Skeletal muscle satellite cell (primary cell): ENCODE measurements at regions not wholly inside any gene's neighbourhood (a gene's known extent, or its start where the extent isn't known, plus 50 kb on each side); places are given as distances from the start of the nearest gene placed in this dataset.
"Not testable (repeated sequence)": the region's sequence is repeated elsewhere in the genome, so short reads cannot be mapped to it uniquely, and the experiment has no call there.

Source experiments
- H3K27me3 ChIP-seq: 2 replicates; pipeline ENCODE4 v1.7.0; 2013; ENCODE audit warnings: low read length; ENCODE audit not compliant: control insufficient read depth, insufficient read depth
- H3K36me3 ChIP-seq: 2 replicates; pipeline ENCODE4 v1.7.0; 2013; ENCODE audit warnings: mild to moderate bottlenecking, control low read depth, low read length; ENCODE audit not compliant: insufficient read depth
- H3K4me1 ChIP-seq: 2 replicates; pipeline ENCODE4 v1.7.0; 2013; ENCODE audit warnings: low read length; ENCODE audit not compliant: control insufficient read depth, insufficient read depth
- H3K4me2 ChIP-seq: 2 replicates; pipeline ENCODE4 v1.7.0; 2013; ENCODE audit warnings: mild to moderate bottlenecking, low read length
- H3K4me3 ChIP-seq: 2 replicates; pipeline ENCODE4 v1.7.0; 2013; ENCODE audit warnings: low read length
- H3K9ac ChIP-seq: 2 replicates; pipeline ENCODE4 v1.7.0; 2013; ENCODE audit warnings: mild to moderate bottlenecking, low read depth, low read length, moderate library complexity
- H3K9me3 ChIP-seq: replicated peaks from 2 replicates; pipeline ENCODE4 v1.7.0; 2013; ENCODE audit warnings: mild to moderate bottlenecking, control low read depth, low read length

DNA sequence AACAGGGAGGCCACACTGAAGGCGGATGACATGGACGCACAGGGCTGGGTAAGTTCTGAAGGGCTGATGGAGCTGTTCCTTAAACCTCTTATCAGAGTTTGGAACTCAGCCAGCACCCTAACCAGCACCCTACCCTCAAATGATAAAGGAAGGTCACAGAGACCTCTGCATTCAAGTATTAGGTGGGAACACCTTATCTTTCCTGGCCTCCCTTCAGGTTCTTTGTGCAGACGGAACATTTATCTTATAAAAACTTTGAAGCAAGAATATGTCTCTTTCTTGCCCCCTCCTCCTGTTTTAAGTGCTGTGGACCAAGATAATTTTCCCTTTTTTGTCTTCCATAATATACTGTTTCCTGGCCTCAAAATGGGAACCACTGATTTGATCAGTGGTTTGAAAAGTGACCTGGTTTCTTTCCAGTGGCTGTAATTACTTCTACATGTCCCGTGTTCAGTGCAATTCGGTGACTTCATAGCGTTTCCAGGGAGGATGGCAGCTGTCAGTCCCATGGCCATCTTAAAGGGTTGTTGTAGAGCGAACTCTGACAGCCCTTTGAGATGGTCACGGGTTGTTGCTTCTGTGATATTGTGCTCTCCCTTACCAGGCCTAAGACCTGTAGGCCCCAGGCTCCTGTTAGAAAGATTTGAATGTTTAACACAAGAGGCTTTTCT is 213.2 kb upstream of the MYLIP start:
- Histone ChIP-seq H3K4me1 (no peaks in the 10 kb centered on the region), H3K4me2 (no peak overlapping the region), H3K4me3 (no peak overlapping the region), H3K27me3 (no peaks in the 10 kb centered on the region), H3K36me3 (no peaks in the 10 kb centered on the region), H3K9ac (no peak overlapping the region), H3K9me3 (no peaks in the 10 kb centered on the region)

GRCh38 chr6:15914553-15914952 is 214.3 kb upstream of the MYLIP start:
- H3K4me3 ChIP-seq, result no peak overlapping the region
- no peak overlapping the region for H3K9ac ChIP-seq
- no peaks in the 10 kb centered on the region for H3K36me3 ChIP-seq
- no peak overlapping the region for H3K4me2 ChIP-seq
- H3K27me3 ChIP-seq, result no peaks in the 10 kb centered on the region
- no peaks in the 10 kb centered on the region for H3K9me3 ChIP-seq
- H3K4me1 ChIP-seq, result no peaks in the 10 kb centered on the region

DNA sequence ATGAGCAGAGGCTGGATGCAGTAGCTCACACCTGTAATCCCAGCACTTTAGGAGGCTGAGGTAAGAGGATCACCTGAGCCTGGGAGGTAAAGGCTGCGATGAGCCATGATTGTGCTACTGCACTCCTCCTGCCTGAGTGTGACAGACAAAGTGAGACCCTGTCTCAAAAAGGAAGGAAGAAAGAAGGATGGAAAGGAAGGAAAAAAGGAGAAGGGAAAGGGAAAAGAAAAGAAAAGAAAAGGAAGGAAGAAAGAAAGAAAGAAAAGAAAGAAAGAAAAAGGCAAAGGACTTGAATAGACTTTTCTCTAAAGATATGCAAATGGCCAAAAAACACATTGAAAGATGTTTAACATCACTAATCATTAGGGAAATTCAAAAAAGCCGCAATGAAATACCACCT is 215.3 kb upstream of the MYLIP start:
- Histone ChIP-seq H3K4me3 (no peak overlapping the region), H3K9me3 (no peaks in the 10 kb centered on the region), H3K9ac (no peak overlapping the region), H3K36me3 (no peaks in the 10 kb centered on the region), H3K4me2 (no peak overlapping the region), H3K4me1 (no peaks in the 10 kb centered on the region), H3K27me3 (no peaks in the 10 kb centered on the region)

DNA sequence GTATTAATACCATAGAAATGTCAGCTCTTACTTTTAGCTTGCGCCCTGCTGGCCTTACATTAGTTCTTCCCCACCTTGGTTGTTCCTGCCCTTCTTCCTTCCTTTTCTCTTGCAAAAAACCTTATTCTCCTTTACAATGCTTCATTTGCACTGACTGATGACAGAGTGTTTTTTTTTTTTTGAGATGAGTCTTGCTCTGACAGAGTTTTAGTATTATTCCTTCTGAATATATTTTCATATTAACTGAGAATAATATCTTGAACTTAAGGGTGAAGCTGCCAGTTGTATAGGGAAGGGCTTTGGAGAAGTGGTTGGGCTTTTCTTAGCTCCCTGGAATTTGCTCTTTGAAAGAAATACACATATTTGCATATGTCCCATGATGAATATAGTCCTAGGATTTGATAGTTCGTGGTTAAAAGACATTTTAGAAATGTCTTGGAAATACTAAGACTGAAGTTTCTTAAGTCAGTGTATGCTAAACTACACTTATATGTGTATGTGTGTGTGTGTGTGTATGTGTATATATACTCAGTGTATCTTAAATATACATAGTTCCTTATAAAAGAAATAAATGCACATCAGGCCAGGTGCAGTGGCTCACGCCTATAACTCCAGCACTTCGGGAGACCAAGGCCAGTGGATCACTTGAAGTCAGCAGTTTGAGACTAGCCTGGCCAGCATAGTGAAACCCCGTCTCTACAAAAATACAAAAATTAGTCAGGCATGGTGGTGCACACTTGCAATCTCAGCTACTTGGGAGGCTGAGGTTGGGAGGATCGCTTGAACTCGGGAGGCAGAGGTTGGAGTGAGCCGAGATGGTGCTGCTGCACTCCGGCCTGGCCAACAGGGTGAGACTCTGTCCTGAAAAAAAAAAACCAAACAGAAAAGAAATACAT is 216.1 kb upstream of the MYLIP start:
- Histone ChIP-seq H3K27me3 (no peaks in the 10 kb centered on the region), H3K4me3 (no peak overlapping the region), H3K9ac (no peak overlapping the region), H3K9me3 (no peaks in the 10 kb centered on the region), H3K4me1 (no peaks in the 10 kb centered on the region), H3K36me3 (no peaks in the 10 kb centered on the region), H3K4me2 (no peak overlapping the region)

DNA sequence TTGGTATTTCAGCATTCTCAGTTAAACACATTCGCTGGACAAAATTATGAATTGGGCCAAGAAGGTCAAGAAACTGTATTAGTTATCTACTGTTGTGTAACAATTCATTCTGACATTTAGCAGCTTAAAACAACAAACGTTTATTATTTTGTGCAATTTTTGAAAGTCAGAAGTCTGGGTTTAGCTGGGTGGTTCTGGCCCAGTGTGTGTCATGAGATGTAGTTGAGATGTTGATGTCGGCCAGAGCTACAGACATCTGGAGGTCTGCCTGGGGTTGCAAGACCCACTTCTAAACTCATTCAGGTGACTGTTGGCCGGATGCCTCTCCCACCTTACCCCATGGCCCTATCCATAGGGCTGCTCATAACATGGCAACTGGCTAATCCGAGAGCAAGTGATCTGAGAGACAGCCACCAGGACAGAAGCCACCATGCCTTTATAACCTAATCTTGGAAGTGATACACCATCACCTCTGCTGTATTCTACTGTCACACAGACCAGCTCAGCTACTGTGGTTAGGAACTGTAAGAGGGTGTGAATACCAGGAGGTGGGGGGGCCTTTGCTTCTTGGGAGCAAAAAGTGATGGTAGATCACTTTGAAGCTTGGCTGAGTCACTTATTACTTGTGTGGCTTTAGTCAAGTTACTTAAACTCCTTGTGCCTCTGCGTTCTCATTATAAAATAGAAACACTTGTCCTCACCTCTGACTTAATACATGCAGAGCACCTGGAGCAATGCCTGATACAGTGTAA is 217.0 kb upstream of the MYLIP start:
- H3K4me2 ChIP-seq, result no peak overlapping the region

GRCh38 chr6:15909290-15910070 is 219.4 kb upstream of the MYLIP start:
- no peak overlapping the region for H3K4me3 ChIP-seq
- no peak overlapping the region for H3K9ac ChIP-seq
- H3K36me3 ChIP-seq, result no peaks in the 10 kb centered on the region
- no peaks in the 10 kb centered on the region for H3K27me3 ChIP-seq
- no peaks in the 10 kb centered on the region for H3K4me1 ChIP-seq
- H3K9me3 ChIP-seq, result no peaks in the 10 kb centered on the region
- H3K4me2 ChIP-seq, result no peak overlapping the region

More for the DNA sequence above, 217.0 kb upstream of the MYLIP start:
- Histone ChIP-seq H3K9ac (no peak overlapping the region), H3K4me1 (no peaks in the 10 kb centered on the region), H3K9me3 (no peaks in the 10 kb centered on the region), H3K27me3 (no peaks in the 10 kb centered on the region), H3K4me3 (no peak overlapping the region), H3K36me3 (no peaks in the 10 kb centered on the region)

DNA sequence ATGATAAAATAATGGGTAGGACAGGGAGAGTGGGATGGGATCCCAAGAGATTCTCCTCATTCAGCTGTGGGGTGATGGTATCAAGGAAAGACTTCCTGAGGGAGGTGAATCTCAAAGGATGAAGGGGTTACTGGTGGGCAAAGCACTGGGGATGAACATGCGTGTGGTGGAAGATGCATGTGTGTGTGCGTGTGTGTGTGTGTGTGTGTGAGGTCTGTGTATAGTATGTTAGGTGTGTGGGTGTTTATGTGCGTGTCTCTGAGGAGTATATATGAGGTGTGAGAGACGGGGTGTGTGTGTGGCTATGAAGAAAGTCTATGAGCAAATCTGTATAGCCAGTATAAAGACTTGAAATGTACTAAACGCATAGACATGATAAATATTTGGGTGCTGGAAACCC is 220.0 kb upstream of the MYLIP start:
- Histone ChIP-seq H3K9me3 (no peaks in the 10 kb centered on the region), H3K4me1 (no peaks in the 10 kb centered on the region), H3K9ac (no peak overlapping the region), H3K4me2 (no peak overlapping the region), H3K36me3 (no peaks in the 10 kb centered on the region), H3K4me3 (no peak overlapping the region), H3K27me3 (no peaks in the 10 kb centered on the region)

GRCh38 chr6:15907914-15908518 is 220.9 kb upstream of the MYLIP start:
- Histone ChIP-seq H3K4me3 (no peak overlapping the region), H3K9me3 (no peaks in the 10 kb centered on the region), H3K36me3 (no peaks in the 10 kb centered on the region), H3K9ac (no peak overlapping the region), H3K27me3 (no peaks in the 10 kb centered on the region), H3K4me1 (no peaks in the 10 kb centered on the region), H3K4me2 (no peak overlapping the region)

GRCh38 chr6:15907220-15907913 is 221.5 kb upstream of the MYLIP start:
- H3K9ac ChIP-seq, result not testable (repeated sequence)

GRCh38 chr6:15906420-15907016 is 222.4 kb upstream of the MYLIP start:
- Histone ChIP-seq H3K9me3 (no peaks in the 10 kb centered on the region), H3K4me1 (no peaks in the 10 kb centered on the region), H3K4me3 (no peak overlapping the region), H3K9ac (no peak overlapping the region), H3K27me3 (no peaks in the 10 kb centered on the region), H3K36me3 (no peaks in the 10 kb centered on the region), H3K4me2 (no peak overlapping the region)

More at GRCh38 chr6:15907220-15907913, 221.5 kb upstream of the MYLIP start:
- H3K4me2 ChIP-seq, H3K4me1 ChIP-seq, H3K36me3 ChIP-seq, H3K4me3 ChIP-seq, H3K9me3 ChIP-seq, H3K27me3 ChIP-seq: not testable (repeated sequence)
